NCI-H69 (cell line): ENCODE measurements at regions not wholly inside any gene's neighbourhood (a gene's known extent, or its start where the extent isn't known, plus 50 kb on each side); places are given as distances from the start of the nearest gene placed in this dataset.

Experiments used
- DNase-seq: peaks from one replicate; lab custom pipeline; 2025; lab: John Stamatoyannopoulos, UW

- no peak for DNase-seq
Measured at GRCh38 chr15:67003586-67003985, 61.8 kb upstream of the SMAD3 start.

GRCh38 chr15:67004142-67004541, 61.3 kb upstream of the SMAD3 start:
- DNase-seq = no peak

GRCh38 chr15:67005294-67005996, 60.0 kb upstream of the SMAD3 start:
- DNase-seq = no peak

GRCh38 chr15:67006083-67007065, 59.0 kb upstream of the SMAD3 start:
- DNase-seq = no peak

- DNase-seq = peak; percentile 24
Measured at GRCh38 chr15:67009576-67010569, 55.5 kb upstream of the SMAD3 start.

GRCh38 chr15:67010898-67011616, 54.3 kb upstream of the SMAD3 start:
- DNase-seq = peak; percentile 68

GRCh38 chr15:67011617-67012005, 53.8 kb upstream of the SMAD3 start:
- no peak for DNase-seq

- peak; percentile 55 for DNase-seq
Measured at GRCh38 chr15:67013696-67014095, 51.7 kb upstream of the SMAD3 start.
